ENCODE measurements at regions not wholly inside any gene's neighbourhood (a gene's known extent, or its start where the extent isn't known, plus 50 kb on each side); places are given as distances from the start of the nearest gene placed in this dataset.
"Not testable (repeated sequence)": the region's sequence is repeated elsewhere in the genome, so short reads cannot be mapped to it uniquely, and the experiment has no call there.

GRCh38 chr6:169397684-169398083 lies 144.0 kb upstream of the THBS2 start:
- H3K27me3 ChIP-seq (ENCODE audit: insufficient read depth, poor library complexity, severe bottlenecking), result no peaks in the 10 kb centered on the region

DNA sequence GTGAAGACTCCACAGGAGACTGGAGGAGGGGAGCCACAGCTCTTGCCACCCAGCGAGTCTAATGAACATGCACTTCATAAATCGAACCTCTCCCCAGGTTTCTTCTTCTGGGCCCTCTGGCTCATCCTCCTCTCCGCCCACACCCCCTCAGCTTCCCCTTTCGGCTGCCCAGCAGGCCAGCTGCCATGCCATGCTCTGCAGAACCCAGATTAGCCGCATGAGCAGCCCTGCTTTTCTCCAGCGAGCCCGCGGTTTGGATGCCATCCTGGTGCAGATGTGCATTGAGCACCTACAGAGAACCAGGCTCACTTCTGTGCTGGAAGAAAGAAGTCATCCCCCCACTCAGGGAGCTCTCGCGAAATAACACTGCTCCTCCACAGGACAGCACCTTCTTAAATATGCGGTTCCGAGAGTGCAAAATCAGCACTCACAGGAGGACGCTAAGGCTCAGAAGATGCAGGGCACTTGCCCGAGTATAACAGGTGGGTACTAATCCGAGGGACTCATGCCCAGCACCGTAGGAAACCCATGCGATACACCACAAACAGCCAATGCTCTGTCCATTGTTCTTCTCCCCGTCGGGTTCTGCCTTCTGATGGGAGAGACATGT lies 143.0 kb upstream of the THBS2 start:
- DNase-seq (ENCODE audit: low read depth in 1 of 2, low spot score in 1 of 2), result peak in 1 of 2 experiments; percentile 8
- H3K27me3 ChIP-seq (ENCODE audit: insufficient read depth, poor library complexity, severe bottlenecking), result peaks cover 2% of the 10 kb centered on the region
- no peak overlapping the region for H3K4me3 ChIP-seq (replicated peaks; ENCODE audit: insufficient read depth, low read length)

More at GRCh38 chr6:169397684-169398083, 144.0 kb upstream of the THBS2 start:
- DNase-seq (ENCODE audit: low read depth in 1 of 2, low spot score in 1 of 2), result no peak
- Histone ChIP-seq H3K27ac (replicated peaks) (no peak overlapping the region), H3K4me3 (replicated peaks; ENCODE audit: insufficient read depth, low read length) (no peak overlapping the region)
- no peak for TF ChIP-seq REST (IDR thresholded peaks at IDR 0.05; ENCODE audit: insufficient replicate concordance, low read depth)
- no peak for TF ChIP-seq POLR2AphosphoS5 (IDR thresholded peaks at IDR 0.05; ENCODE audit: low read depth)

DNA sequence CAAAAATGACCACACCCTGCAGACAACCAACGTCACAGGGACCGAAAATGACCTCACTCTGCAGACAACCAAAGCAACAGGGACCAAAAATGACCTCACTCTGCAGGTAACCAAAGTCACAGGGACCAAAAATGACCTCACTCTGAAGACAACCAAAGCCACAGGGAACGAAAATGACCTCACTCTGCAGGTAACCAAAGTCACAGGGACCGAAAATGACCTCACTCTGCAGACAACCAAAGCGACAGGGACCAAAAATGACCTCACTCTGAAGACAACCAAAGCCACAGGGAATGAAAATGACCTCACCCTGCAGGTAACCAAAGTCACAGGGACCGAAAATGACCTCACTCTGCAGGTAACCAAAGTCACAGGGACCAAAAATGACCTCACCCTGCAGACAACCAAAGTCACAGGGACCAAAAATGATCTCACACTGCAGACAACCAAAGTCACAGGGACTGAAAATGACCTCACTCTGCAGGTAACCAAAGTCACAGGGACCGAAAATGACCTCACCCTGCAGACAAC lies 142.4 kb upstream of the THBS2 start:
- not testable (repeated sequence) for H3K27ac ChIP-seq (replicated peaks); H3K4me3 ChIP-seq (replicated peaks; ENCODE audit: insufficient read depth, low read length); DNase-seq (ENCODE audit: low read depth in 1 of 2, low spot score in 1 of 2); H3K27me3 ChIP-seq (ENCODE audit: insufficient read depth, poor library complexity, severe bottlenecking)

More for the DNA sequence above, 143.0 kb upstream of the THBS2 start:
- no peak overlapping the region for H3K27ac ChIP-seq (replicated peaks)
- TF ChIP-seq REST (IDR thresholded peaks at IDR 0.05; ENCODE audit: insufficient replicate concordance, low read depth), result no peak
- no peak for TF ChIP-seq SPI1 (IDR thresholded peaks at IDR 0.05; ENCODE audit: borderline replicate concordance, low read depth)
- TF ChIP-seq POLR2AphosphoS5 (IDR thresholded peaks at IDR 0.05; ENCODE audit: low read depth), result no peak
- TF ChIP-seq GABPA (IDR thresholded peaks at IDR 0.05; ENCODE audit: low read depth), result no peak
- TF ChIP-seq, protein P1, sequence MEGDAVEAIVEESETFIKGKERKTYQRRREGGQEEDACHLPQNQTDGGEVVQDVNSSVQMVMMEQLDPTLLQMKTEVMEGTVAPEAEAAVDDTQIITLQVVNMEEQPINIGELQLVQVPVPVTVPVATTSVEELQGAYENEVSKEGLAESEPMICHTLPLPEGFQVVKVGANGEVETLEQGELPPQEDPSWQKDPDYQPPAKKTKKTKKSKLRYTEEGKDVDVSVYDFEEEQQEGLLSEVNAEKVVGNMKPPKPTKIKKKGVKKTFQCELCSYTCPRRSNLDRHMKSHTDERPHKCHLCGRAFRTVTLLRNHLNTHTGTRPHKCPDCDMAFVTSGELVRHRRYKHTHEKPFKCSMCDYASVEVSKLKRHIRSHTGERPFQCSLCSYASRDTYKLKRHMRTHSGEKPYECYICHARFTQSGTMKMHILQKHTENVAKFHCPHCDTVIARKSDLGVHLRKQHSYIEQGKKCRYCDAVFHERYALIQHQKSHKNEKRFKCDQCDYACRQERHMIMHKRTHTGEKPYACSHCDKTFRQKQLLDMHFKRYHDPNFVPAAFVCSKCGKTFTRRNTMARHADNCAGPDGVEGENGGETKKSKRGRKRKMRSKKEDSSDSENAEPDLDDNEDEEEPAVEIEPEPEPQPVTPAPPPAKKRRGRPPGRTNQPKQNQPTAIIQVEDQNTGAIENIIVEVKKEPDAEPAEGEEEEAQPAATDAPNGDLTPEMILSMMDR (IDR thresholded peaks at IDR 0.05; ENCODE audit: insufficient read depth, low read length), result no peak

DNA sequence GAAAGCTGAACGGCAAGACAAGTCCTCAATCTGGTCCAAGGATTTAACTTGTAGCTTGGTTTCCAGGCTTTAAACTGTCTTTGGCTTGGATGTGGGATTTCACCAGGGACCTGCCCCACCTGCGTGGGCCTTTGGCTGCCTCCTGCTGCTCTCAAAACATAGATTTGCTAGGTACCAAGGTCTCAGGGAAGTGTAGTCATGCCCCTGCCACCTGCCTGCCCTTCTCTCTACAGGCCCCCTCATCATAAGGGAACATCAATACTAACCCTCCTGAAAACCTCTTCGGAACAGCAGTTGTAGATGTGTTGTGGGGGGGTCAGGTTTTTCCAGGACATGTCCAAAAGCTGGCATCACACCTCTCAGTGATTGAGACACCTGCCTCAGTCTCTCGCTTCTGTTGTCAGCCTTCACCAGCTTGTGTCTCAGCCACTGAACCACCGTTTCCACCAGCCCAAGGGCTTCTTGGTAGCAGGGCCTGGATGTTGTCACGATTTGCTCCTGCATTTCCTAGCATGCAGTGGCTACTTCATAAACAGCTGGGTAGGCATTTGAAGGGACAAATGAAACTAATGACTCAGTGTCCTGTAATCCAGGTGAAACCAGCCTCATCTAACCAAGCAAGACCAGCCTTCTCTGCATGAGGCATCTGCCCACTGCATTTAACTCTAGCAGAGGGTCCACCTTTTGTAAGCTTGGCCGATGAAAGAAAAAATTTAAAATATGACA lies 141.6 kb upstream of the THBS2 start:
- no peak overlapping the region for H3K4me3 ChIP-seq (replicated peaks; ENCODE audit: insufficient read depth, low read length)
- H3K27ac ChIP-seq (replicated peaks), result no peak overlapping the region
- H3K27me3 ChIP-seq (ENCODE audit: insufficient read depth, poor library complexity, severe bottlenecking), result peaks cover 2% of the 10 kb centered on the region
- DNase-seq (ENCODE audit: low read depth in 1 of 2, low spot score in 1 of 2), result no peak
- TF ChIP-seq GABPA (IDR thresholded peaks at IDR 0.05; ENCODE audit: low read depth) (no peak), SPI1 (IDR thresholded peaks at IDR 0.05; ENCODE audit: borderline replicate concordance, low read depth) (no peak), REST (IDR thresholded peaks at IDR 0.05; ENCODE audit: insufficient replicate concordance, low read depth) (no peak), POLR2AphosphoS5 (IDR thresholded peaks at IDR 0.05; ENCODE audit: low read depth) (no peak)
- TF ChIP-seq, protein P1 (IDR thresholded peaks at IDR 0.05; ENCODE audit: insufficient read depth, low read length), result no peak
